HCT116 (cell line): ENCODE measurements at regions not wholly inside any gene's neighbourhood (a gene's known extent, or its start where the extent isn't known, plus 50 kb on each side); places are given as distances from the start of the nearest gene placed in this dataset.

ENCODE experiments used
- POLR2A ChIP-seq: IDR thresholded peaks from 2 replicates; pipeline ENCODE4 v1.7.0; 2011; ENCODE audit warnings: borderline replicate concordance; ENCODE audit not compliant: insufficient read depth, insufficient read length; ENCODE audit errors: extremely low read depth
- POLR2AphosphoS5 ChIP-seq: IDR thresholded peaks from 2 replicates; pipeline ENCODE4 v1.6.1; 2011; ENCODE audit warnings: mild to moderate bottlenecking, low read depth, low read length, moderate library complexity
- TF ChIP-seq, protein P1 (sequence below), 3 experiments: fragments of 200-600 bp in 1 of 3; sonication (generic) in 1 of 3; IDR thresholded peaks in 2 of 3; conservative IDR thresholded peaks in 1 of 3; 2 replicates each; pipeline ENCODE4 v1.5.1; 2012 to 2017; ENCODE audit warnings: low read depth in 2 of 3, low read length in 2 of 3, antibody characterized with exemption in 1 of 3, borderline replicate concordance in 1 of 3, control low read depth in 1 of 3, mild to moderate bottlenecking in 1 of 3, mixed read lengths in 1 of 3, mixed run types in 1 of 3, moderate library complexity in 1 of 3; ENCODE audit not compliant: insufficient read depth in 1 of 3

- TF ChIP-seq, protein P1, sequence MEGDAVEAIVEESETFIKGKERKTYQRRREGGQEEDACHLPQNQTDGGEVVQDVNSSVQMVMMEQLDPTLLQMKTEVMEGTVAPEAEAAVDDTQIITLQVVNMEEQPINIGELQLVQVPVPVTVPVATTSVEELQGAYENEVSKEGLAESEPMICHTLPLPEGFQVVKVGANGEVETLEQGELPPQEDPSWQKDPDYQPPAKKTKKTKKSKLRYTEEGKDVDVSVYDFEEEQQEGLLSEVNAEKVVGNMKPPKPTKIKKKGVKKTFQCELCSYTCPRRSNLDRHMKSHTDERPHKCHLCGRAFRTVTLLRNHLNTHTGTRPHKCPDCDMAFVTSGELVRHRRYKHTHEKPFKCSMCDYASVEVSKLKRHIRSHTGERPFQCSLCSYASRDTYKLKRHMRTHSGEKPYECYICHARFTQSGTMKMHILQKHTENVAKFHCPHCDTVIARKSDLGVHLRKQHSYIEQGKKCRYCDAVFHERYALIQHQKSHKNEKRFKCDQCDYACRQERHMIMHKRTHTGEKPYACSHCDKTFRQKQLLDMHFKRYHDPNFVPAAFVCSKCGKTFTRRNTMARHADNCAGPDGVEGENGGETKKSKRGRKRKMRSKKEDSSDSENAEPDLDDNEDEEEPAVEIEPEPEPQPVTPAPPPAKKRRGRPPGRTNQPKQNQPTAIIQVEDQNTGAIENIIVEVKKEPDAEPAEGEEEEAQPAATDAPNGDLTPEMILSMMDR (IDR thresholded peaks at IDR 0.05 in 2 of 3, conservative IDR thresholded peaks at IDR 0.05 in 1 of 3; ENCODE audit: borderline replicate concordance in 1 of 3, insufficient read depth in 1 of 3, low read depth in 2 of 3, low read length in 2 of 3) = no peak
- no peak for TF ChIP-seq POLR2AphosphoS5
- no peak for TF ChIP-seq POLR2A
Observed at GRCh38 chr1:69171248-69171647, 396.5 kb upstream of the LRRC7 start.
